Uterus (tissue), 3 donors: ENCODE measurements at regions not wholly inside any gene's neighbourhood (a gene's known extent, or its start where the extent isn't known, plus 50 kb on each side); places are given as distances from the start of the nearest gene placed in this dataset.

ENCODE experiments used
- DNase-seq, 2 donors: peaks; one replicate each; pipeline ENCODE4 v3.0.0-alpha.2; 2019 to 2020
- H3K27ac ChIP-seq, 2 donors: fragments of 200-600 bp; sonication (generic); 1 replicate in 1 of 2; 2 replicates in 1 of 2; pipeline ENCODE4 v1.5.1; 2016 to 2018
- H3K27me3 ChIP-seq, 2 donors: fragments of 200-600 bp; sonication (generic); one replicate each; pipeline ENCODE4 v1.5.1; 2018 to 2019; ENCODE audit warnings: control low read depth in 1 of 2
- H3K36me3 ChIP-seq, 2 donors: fragments of 200-600 bp; sonication (generic); one replicate each; pipeline ENCODE4 v1.5.1; 2019; ENCODE audit warnings: control low read depth in 1 of 2
- H3K4me1 ChIP-seq, 2 donors: fragments of 200-600 bp; sonication (generic); one replicate each; pipeline ENCODE4 v1.5.1; 2018 to 2019; ENCODE audit warnings: control low read depth in 1 of 2
- H3K4me3 ChIP-seq, 2 donors: fragments of 200-600 bp; sonication (generic); 1 replicate in 1 of 2; 2 replicates in 1 of 2; pipeline ENCODE4 v1.5.1; 2018 to 2019; ENCODE audit warnings: mild to moderate bottlenecking in 1 of 2
- H3K9me3 ChIP-seq, 2 donors: fragments of 200-600 bp; sonication (generic); one replicate each; pipeline ENCODE4 v1.5.1; 2019; ENCODE audit warnings: control low read depth in 1 of 2
- POLR2A ChIP-seq, 2 donors: fragments of 450-650 bp; IDR thresholded peaks; one replicate each; pipeline ENCODE4 v1.6.1; 2016; ENCODE audit warnings: antibody characterized with exemption in 2 of 2, mild to moderate bottlenecking in 1 of 2, moderate library complexity in 1 of 2
- intact Hi-C: fragments of 100-400 bp; cut with DNase I; formaldehyde crosslinking; loops from one replicate; pipeline ENCODE4 v1.15.1; 2023; ENCODE audit warnings: low total_unique reads
- TF ChIP-seq, protein P1 (sequence below), 4 experiments: fragments of 200-600 bp in 2 of 4; fragments of 450-650 bp in 2 of 4; sonication (generic) in 2 of 4; IDR thresholded peaks; one replicate each; pipeline ENCODE4 v1.5.1; 2016 to 2019; ENCODE audit warnings: antibody characterized with exemption in 4 of 4, mild to moderate bottlenecking in 2 of 4, moderate library complexity in 1 of 4
- donor health status: DM: yes; HTN: yes; CAD: no.

DNA sequence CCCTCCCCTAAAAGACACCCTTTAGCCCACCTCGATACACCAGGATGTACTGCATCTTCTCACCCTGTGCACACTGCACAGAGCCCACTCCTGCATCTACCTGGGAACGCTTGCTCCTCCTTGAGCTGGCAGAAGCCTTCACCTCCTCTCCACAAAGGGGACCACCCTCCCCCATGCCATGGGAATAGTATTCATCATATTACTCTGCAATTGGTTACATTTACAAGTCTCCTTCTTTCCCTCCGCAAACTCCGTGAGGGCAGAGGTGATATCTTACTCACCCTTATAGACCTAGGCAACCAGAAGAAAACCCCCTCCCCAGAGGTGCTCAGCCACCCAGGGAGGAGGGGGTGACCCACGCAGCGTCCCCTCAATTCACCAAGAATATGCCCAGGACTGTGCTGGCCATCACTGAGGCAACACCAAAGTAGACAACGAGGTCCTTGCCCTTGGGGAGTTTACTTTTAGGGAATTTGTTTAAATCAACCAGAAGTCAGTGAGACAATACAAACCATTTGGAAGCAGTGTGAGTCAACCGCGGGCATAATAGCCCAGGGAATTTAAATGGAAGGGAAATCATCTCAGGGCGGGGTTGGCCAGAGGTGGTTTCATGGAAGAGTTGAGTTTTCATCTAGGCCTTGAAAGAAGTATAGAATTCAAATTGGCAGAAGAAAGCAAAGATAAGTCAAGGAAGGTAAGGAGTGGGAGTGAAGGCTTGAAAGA lies 214.5 kb downstream of the BARX2 start:
- Histone ChIP-seq H3K4me3 (no peak overlapping the region), H3K27me3 (no peaks in the 10 kb centered on the region), H3K36me3 (no peaks in the 10 kb centered on the region), H3K4me1 (no peaks in the 10 kb centered on the region), H3K9me3 (no peaks in the 10 kb centered on the region), H3K27ac (no peak overlapping the region)
- TF ChIP-seq, protein P1, sequence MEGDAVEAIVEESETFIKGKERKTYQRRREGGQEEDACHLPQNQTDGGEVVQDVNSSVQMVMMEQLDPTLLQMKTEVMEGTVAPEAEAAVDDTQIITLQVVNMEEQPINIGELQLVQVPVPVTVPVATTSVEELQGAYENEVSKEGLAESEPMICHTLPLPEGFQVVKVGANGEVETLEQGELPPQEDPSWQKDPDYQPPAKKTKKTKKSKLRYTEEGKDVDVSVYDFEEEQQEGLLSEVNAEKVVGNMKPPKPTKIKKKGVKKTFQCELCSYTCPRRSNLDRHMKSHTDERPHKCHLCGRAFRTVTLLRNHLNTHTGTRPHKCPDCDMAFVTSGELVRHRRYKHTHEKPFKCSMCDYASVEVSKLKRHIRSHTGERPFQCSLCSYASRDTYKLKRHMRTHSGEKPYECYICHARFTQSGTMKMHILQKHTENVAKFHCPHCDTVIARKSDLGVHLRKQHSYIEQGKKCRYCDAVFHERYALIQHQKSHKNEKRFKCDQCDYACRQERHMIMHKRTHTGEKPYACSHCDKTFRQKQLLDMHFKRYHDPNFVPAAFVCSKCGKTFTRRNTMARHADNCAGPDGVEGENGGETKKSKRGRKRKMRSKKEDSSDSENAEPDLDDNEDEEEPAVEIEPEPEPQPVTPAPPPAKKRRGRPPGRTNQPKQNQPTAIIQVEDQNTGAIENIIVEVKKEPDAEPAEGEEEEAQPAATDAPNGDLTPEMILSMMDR (IDR thresholded peaks at IDR 0.05) = no peak
- no peak for TF ChIP-seq POLR2A (IDR thresholded peaks at IDR 0.05)
- no peak for DNase-seq
- intact Hi-C loops = no loop called here

- intact Hi-C loops = no loop called here
- Histone ChIP-seq H3K27me3 (no peaks in the 10 kb centered on the region), H3K27ac (no peak overlapping the region), H3K9me3 (no peaks in the 10 kb centered on the region), H3K4me3 (no peak overlapping the region), H3K4me1 (no peaks in the 10 kb centered on the region), H3K36me3 (no peaks in the 10 kb centered on the region)
- no peak for TF ChIP-seq POLR2A (IDR thresholded peaks at IDR 0.05)
- DNase-seq = no peak
Observed at GRCh38 chr11:129590753-129591475, 215.3 kb downstream of the BARX2 start.

- intact Hi-C loops = no loop called here
- H3K36me3 ChIP-seq = no peaks in the 10 kb centered on the region
- no peak overlapping the region for H3K4me3 ChIP-seq
- TF ChIP-seq, protein P1 (IDR thresholded peaks at IDR 0.05) = no peak
- TF ChIP-seq POLR2A (IDR thresholded peaks at IDR 0.05) = no peak
- no peak overlapping the region for H3K27ac ChIP-seq
- no peaks in the 10 kb centered on the region for H3K9me3 ChIP-seq
- H3K4me1 ChIP-seq = no peaks in the 10 kb centered on the region
- H3K27me3 ChIP-seq = no peaks in the 10 kb centered on the region
- no peak for DNase-seq
Observed at GRCh38 chr11:129591527-129591926, 215.9 kb downstream of the BARX2 start.

DNA sequence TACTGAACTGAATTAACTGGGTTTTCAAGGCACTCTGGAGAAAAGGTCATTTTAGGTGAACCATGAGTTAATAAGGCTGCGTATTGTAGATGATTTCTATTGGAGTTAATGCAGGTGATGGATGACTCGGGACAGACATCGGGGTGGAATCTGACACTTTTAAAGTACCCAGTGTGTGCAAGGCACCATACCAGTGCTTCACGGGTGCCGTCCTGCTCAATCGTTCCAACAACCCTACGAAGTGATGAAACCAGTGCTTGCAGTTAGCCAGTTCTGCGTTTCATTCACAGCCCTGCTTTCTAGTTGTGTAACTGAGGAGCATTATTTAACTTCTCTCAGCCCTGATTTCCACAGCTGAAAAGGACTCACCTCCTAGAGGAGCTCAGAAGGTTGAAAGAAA lies 216.5 kb downstream of the BARX2 start:
- intact Hi-C loops = no loop called here
- DNase-seq = no peak
- H3K36me3 ChIP-seq = no peaks in the 10 kb centered on the region
- TF ChIP-seq POLR2A (IDR thresholded peaks at IDR 0.05) = no peak
- TF ChIP-seq, protein P1 (IDR thresholded peaks at IDR 0.05) = no peak
- no peak overlapping the region for H3K27ac ChIP-seq
- H3K9me3 ChIP-seq = no peaks in the 10 kb centered on the region
- H3K4me1 ChIP-seq = no peaks in the 10 kb centered on the region
- H3K27me3 ChIP-seq = no peaks in the 10 kb centered on the region
- H3K4me3 ChIP-seq = no peak overlapping the region

GRCh38 chr11:129593098-129593497 lies 217.4 kb downstream of the BARX2 start:
- Histone ChIP-seq H3K4me3 (no peak overlapping the region), H3K27me3 (no peaks in the 10 kb centered on the region), H3K4me1 (no peaks in the 10 kb centered on the region), H3K27ac (no peak overlapping the region), H3K36me3 (no peaks in the 10 kb centered on the region), H3K9me3 (no peaks in the 10 kb centered on the region)
- intact Hi-C loops = no loop called here
- no peak for DNase-seq
- no peak for TF ChIP-seq POLR2A (IDR thresholded peaks at IDR 0.05)
- TF ChIP-seq, protein P1 (IDR thresholded peaks at IDR 0.05) = no peak
